ENCODE measurements at regions not wholly inside any gene's neighbourhood (a gene's known extent, or its start where the extent isn't known, plus 50 kb on each side); places are given as distances from the start of the nearest gene placed in this dataset.

- no peak for DNase-seq
Measured at GRCh38 chr11:95690100-95690499, 99.5 kb downstream of the FAM76B start.

- no peak for DNase-seq
Measured at GRCh38 chr11:95688501-95689222, 100.9 kb downstream of the FAM76B start.

GRCh38 chr11:95688015-95688414, 101.6 kb downstream of the FAM76B start:
- DNase-seq: no peak

GRCh38 chr11:95686265-95686664, 103.3 kb downstream of the FAM76B start:
- no peak for DNase-seq

- DNase-seq: no peak
Measured at GRCh38 chr11:95684701-95685100, 104.9 kb downstream of the FAM76B start.

- DNase-seq: no peak
Measured at GRCh38 chr11:95684170-95684569, 105.4 kb downstream of the FAM76B start.

GRCh38 chr11:95682552-95682951, 107.0 kb downstream of the FAM76B start:
- no peak for DNase-seq

GRCh38 chr11:95680169-95680929, 109.2 kb downstream of the FAM76B start:
- no peak for DNase-seq

- no peak for DNase-seq
Measured at GRCh38 chr11:95678988-95679387, 110.6 kb downstream of the FAM76B start.

DNA sequence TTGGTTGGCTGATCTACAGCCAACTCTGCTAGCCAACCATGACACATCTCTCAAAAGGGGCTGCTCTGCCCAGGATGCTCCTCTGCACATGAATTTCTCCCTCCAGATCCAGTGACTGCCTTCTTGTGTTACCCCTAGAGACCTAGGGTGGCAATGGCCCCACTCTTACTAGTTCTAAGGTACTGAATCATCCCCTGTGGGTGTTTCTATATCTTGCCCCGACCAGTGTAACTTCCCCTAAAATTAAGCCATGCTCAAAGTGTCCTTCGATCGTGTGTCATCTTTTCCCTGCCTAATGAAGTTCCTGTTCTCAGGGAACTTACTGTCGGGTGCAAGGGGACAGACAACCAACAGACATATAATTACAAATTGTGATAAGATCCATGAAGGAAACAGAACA, 113.3 kb downstream of the FAM76B start:
- DNase-seq: no peak

- DNase-seq: no peak
Measured at GRCh38 chr11:95675585-95675984, 114.0 kb downstream of the FAM76B start.

DNA sequence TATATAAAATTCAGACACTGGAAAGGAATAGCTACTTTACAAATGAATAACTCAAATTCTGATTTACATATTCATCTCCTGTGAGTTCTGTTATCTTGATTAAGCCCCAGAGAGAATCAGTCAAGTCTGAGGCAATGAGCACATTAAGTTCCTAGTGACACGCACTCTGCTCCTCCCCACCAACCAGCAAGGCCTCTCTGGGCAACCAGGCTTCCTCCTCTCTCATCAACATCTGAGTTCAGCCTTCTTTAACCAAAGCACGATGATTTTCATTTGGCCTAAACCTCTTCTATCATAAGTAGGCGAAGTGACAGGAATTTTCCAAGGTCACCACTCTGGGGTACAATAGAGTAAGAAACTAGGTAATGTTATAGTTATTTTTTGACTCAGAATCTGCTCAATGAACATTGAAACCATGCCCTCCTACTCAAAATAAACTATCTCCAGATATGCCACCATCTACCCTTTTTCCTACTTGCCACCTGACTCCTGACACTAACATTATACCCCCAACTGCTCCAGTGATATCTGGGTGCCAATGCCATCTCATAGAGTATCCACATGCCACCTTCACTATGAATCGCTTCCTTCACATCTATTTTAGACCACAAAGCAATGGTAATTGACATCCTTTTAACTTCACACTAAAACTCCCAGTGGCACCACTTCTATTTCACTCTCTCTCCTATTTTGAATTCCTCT, 114.8 kb downstream of the FAM76B start:
- DNase-seq: no peak

DNA sequence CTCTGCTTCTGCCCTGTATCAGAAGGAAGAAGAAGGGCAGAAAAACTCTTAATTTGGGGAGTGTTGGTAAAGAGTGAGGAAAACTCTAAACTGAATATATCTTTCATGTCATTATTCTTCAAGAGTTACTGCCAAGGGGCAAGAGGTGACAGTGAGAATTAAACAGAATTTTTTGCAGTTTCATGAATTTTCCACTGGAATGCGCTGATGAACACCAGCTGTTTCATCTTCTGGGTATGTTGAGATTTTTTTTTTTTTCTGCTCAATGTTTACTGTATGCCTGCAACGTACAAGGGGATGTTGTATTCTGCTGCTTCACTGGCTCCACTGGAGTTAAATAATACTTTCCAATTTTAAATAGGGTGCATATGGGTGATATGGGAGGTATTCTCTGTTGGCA, 117.8 kb downstream of the FAM76B start:
- DNase-seq: no peak

- DNase-seq: no peak
Measured at GRCh38 chr11:95668131-95668530, 121.5 kb downstream of the FAM76B start.

DNA sequence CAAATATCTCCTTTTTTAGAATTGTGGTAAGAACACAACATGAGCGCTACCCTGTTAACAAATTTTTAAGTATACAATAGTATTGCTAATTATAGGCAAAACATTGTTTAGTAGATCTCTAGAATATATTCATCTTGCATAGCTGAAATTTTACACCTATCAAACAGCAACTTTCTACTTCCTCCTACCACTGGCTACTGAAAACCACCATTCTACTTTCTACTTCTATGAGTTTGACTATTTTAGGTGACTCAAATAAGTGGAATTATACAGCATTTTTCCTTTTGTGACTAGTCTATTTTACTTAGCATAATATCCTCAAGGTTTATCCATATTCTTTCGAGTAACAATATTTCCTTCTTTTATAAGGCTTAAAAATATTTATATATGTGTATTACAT, 128.4 kb downstream of the FAM76B start:
- DNase-seq: no peak

DNA sequence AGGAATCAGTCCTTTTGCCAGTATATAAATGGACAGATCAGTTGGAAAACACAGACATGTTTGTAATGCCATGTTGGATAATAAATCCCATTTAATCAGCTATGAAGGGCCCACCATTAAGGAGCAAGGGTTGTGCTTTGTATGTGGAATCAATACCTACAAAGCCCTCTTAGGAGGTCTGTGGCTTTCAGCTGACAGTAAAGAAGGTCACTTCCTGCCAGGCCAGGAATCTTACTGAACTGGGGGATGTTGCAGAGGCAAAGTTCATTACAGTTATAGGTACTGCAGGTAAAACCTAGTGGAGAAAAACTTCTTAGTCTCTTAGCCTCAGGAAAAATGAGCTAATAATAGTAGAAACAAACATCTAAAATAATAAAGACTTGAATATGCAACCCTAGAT, 129.5 kb downstream of the FAM76B start:
- no peak for DNase-seq

DNA sequence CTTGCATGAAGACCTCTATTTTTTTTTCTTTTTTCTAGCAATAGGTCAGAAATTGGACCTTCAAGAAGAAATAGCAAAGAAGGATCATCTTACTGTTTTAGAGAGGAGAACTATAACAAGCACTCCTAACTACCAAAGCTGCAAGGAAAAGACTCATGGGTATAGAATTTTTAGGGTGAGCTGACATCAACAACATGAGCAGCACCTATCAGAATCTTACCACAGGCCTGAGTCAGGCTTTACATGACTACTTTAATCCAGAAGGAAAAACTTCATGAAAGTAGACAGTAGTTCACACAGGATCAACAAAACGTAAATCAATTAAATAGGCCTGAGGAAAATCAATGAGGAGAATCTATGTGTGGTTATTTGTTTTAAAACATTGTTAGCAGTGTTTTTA, 130.5 kb downstream of the FAM76B start:
- DNase-seq: no peak

DNA sequence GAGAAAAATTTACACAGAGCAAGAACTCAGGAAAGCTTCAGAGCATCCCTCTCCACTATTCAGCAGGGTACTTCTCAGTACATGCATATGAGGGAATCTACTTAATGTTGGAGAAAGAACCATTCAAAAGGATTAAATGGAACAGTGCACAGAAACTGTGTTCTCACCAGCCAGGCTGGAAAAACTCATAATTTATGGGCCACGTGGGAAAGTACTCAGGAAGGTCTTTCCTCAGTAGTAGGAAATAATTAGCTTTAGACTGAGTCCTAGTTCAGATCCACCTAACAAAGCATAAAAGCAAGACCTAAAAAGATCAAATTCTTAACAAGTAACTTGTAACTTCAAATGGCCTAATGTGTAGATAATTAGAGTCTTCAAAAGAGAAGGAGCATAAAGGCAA, 134.0 kb downstream of the FAM76B start:
- DNase-seq: no peak

DNA sequence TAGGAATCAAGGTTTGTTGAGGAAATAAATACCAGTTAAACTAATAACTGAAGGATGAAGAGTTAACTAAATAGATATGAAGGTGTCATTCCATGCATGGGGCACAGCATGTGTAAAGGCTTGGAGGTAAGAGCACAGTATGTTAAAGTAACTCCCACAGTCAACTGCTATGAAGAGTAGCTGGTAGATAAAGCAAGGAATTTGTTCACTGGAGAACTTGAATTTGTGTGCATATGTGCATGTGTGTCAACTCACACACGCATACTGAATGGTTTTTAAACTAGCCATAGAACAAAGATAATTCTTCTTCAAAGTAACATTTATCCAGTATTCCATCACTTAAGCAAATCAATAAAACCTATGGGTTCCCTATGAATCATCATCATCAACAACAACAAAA, 135.9 kb downstream of the FAM76B start:
- no peak for DNase-seq

- no peak for DNase-seq
Measured at GRCh38 chr11:95653099-95653498, 136.5 kb downstream of the FAM76B start.

DNA sequence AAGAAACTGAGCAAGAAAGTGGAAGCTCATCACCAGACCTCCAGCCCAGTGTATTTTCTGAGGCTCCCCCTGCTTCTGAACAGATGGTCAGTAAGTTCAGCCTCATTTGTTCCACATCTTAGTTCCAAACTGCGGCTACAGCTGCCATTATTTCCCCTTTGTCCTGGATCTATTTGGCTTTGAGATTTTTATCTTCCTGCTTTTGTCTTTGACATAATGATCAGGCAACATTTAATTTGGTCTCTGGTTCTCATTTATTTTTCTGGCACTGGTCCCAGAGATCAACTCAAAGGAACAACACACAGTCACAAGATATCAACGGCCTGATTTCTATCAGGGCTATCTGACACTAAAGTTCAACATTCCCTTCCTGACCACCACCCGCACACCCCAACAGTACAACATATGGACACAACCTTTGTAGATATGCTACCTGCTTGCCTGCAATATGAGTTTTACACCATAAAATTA, 137.5 kb downstream of the FAM76B start:
- DNase-seq: no peak

DNA sequence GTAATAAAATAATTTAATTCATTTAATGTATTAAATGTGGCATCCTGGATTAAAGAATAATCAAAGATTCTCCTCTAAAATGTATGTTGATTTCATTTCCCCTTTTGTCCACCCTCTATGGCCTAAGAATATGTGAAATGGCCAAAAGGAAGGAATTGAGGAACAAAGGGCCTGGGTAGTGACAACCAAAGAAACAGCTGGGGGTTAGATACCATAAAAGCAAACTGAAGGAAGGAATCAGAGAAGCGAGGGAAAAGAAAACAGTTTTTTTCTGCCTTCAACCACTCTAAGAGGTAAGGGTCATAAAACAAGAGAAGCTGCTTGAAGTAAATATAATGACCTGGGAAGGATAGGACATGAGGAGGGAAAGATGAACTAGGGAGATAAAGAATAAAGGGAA, 139.3 kb downstream of the FAM76B start:
- no peak for DNase-seq

DNA sequence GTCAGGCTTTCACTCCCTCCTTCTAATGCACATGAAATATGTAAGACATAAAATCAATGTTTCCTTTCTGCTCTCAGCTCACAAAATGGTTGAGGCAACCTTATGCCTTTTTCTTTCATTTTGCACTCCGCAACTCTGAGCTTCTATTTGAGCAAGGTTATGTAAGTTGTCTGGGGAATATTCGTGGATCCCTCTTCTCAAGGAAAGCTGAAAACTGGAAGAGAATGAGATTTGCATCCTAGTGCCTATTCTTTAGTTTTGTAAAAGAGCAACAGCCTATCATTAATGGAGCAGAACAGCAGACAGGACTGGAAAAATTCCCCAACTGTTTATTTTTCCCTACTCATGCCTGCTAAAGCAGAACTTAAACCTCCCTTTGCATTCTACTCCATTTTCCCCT, 141.7 kb downstream of the FAM76B start:
- DNase-seq: no peak

DNA sequence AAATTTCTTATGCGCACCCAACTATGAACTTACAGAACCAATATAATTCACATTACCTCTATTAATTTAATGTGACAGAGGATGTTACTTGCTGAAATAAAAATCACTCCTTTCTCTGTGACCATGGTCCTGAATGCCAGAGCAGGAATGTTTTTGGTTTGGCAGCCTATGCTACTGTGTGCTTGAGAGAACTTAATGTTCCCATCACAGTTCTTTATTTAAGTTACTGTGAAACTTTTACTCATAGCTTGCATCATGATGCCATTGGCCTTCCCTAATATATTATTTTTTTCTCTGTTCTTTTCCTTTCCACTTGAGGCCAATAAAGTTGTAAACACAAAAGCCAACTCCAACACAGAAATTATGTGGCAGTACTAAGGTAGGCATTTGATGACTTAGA, 142.2 kb downstream of the FAM76B start:
- DNase-seq: no peak

Measured in NCI-H510A (cell line).